ENCODE measurements at regions not wholly inside any gene's neighbourhood (a gene's known extent, or its start where the extent isn't known, plus 50 kb on each side); places are given as distances from the start of the nearest gene placed in this dataset.

DNA sequence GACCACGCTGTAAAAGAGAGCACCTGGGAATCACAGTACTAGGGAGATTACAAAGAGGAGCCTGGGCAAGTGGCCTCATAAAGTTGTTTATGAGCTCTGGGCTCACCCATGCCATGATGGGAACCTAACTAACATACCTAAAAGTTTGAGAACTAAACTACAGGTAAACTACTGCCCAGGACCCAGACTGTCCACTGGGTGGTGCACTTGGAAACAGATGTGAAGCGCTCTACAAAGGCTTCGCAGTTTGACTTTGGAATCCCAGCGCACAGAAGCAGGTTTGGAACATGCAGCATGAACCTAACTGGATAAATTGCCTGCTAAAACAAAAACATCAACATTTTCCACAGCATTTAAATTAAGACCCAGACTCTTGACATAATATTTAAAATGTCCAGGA is 418.6 kb downstream of the FAM181B start:
- DNase-seq (peak; percentile 19), ATAC-seq (no peak)
- no peaks in the 10 kb centered on the region for H3K27me3 Mint-ChIP-seq
- no peaks in the 10 kb centered on the region for H3K36me3 Mint-ChIP-seq (ENCODE audit: low read depth)
- H3K4me1 Mint-ChIP-seq (ENCODE audit: low read depth), result no peaks in the 10 kb centered on the region
- peaks cover 1% of the 10 kb centered on the region for H3K9me3 Mint-ChIP-seq
- intact Hi-C loops (cut with micrococcal nuclease), result no loop called here
- TF ChIP-seq, protein P1, sequence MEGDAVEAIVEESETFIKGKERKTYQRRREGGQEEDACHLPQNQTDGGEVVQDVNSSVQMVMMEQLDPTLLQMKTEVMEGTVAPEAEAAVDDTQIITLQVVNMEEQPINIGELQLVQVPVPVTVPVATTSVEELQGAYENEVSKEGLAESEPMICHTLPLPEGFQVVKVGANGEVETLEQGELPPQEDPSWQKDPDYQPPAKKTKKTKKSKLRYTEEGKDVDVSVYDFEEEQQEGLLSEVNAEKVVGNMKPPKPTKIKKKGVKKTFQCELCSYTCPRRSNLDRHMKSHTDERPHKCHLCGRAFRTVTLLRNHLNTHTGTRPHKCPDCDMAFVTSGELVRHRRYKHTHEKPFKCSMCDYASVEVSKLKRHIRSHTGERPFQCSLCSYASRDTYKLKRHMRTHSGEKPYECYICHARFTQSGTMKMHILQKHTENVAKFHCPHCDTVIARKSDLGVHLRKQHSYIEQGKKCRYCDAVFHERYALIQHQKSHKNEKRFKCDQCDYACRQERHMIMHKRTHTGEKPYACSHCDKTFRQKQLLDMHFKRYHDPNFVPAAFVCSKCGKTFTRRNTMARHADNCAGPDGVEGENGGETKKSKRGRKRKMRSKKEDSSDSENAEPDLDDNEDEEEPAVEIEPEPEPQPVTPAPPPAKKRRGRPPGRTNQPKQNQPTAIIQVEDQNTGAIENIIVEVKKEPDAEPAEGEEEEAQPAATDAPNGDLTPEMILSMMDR (IDR thresholded peaks at IDR 0.05), result no peak
- H3K27ac Mint-ChIP-seq, result no peak overlapping the region
- ChIA-PET CTCF (no interaction called here), POLR2A (no interaction called here)
- H3K4me3 Mint-ChIP-seq, result no peak overlapping the region

DNA sequence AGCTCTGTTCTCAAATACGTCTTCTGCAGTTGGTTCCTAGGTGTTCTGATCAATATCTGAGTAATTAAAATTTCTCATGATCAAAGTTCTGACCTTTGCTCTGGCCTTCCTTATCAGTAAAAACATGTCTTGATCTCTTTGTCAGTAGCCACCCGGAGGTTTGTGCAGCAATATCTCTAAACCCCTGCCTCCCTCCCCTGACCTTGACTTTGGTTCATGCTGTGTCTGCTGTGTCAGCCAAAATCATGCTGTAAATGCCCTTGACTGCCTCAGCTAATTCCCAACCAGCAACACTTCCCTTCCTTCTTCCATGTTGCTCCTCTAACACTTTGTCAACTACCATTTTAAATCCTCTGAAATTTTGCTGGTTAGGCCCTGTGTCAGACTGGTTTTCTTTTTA is 424.7 kb downstream of the FAM181B start:
- no peak for ATAC-seq

DNA sequence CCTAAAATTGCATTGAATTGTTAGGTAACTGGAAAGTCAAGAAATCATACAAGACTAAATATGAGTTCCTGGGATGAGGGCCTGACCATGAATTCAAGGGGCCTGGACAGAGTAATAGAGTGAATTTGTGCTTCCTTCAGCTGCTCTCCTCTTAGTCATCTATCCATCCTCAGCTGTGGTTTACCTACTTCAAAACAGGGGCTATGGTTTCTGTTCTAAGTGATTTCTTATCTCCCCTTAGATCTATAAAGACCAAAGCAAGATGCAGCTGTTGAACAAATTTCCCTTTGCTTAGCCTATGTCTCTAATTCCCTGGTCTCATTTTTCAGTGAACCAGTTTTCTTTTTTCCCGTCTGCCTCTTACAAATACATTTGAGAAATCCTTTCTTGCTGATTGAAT is 428.5 kb downstream of the FAM181B start:
- DNase-seq, result no peak
- TF ChIP-seq, protein P1 (IDR thresholded peaks at IDR 0.05), result no peak
- no peaks in the 10 kb centered on the region for H3K9me3 Mint-ChIP-seq
- H3K4me1 Mint-ChIP-seq (ENCODE audit: low read depth), result no peaks in the 10 kb centered on the region
- CTCF ChIA-PET, result no interaction called here
- POLR2A ChIA-PET, result no interaction called here
- no peaks in the 10 kb centered on the region for H3K36me3 Mint-ChIP-seq (ENCODE audit: low read depth)
- intact Hi-C loops (cut with micrococcal nuclease), result no loop called here
- no peak overlapping the region for H3K4me3 Mint-ChIP-seq
- ATAC-seq, result no peak
- H3K27me3 Mint-ChIP-seq, result no peaks in the 10 kb centered on the region
- H3K27ac Mint-ChIP-seq, result no peak overlapping the region

More for the DNA sequence above, 424.7 kb downstream of the FAM181B start:
- CTCF ChIA-PET, result no interaction called here
- TF ChIP-seq, protein P1 (IDR thresholded peaks at IDR 0.05), result no peak
- H3K9me3 Mint-ChIP-seq, result no peaks in the 10 kb centered on the region
- intact Hi-C loops (cut with micrococcal nuclease), result no loop called here
- H3K27me3 Mint-ChIP-seq, result no peaks in the 10 kb centered on the region
- H3K27ac Mint-ChIP-seq, result no peak overlapping the region
- H3K36me3 Mint-ChIP-seq (ENCODE audit: low read depth), result no peaks in the 10 kb centered on the region
- no peak overlapping the region for H3K4me3 Mint-ChIP-seq
- DNase-seq, result no peak
- no peaks in the 10 kb centered on the region for H3K4me1 Mint-ChIP-seq (ENCODE audit: low read depth)
- POLR2A ChIA-PET, result no interaction called here

DNA sequence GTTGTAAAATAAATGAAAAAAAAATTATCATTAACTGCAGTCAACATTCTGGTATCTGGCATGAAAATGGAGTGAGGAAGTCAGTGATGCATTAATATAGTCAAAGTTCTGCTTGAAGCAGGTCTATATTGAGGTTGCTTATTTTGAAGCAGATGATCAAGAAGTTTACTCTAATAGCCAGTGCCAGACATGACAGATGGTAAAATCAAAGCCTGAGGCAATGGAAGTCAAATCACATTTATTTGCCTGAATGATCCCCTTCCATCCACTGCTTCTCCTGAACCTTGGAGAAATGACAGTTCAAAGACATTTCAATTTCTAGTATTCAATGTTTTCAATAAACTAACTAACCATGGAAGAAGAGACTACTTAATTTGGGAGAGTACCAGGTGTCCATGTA is 430.0 kb downstream of the FAM181B start:
- ATAC-seq (no peak), DNase-seq (no peak)
- ChIA-PET POLR2A (no interaction called here), CTCF (no interaction called here)
- Mint-ChIP-seq H3K27me3 (no peaks in the 10 kb centered on the region), H3K36me3 (ENCODE audit: low read depth) (no peaks in the 10 kb centered on the region), H3K9me3 (no peaks in the 10 kb centered on the region), H3K4me1 (ENCODE audit: low read depth) (no peaks in the 10 kb centered on the region), H3K27ac (no peak overlapping the region), H3K4me3 (no peak overlapping the region)
- TF ChIP-seq, protein P1 (IDR thresholded peaks at IDR 0.05), result no peak
- intact Hi-C loops (cut with micrococcal nuclease), result no loop called here

DNA sequence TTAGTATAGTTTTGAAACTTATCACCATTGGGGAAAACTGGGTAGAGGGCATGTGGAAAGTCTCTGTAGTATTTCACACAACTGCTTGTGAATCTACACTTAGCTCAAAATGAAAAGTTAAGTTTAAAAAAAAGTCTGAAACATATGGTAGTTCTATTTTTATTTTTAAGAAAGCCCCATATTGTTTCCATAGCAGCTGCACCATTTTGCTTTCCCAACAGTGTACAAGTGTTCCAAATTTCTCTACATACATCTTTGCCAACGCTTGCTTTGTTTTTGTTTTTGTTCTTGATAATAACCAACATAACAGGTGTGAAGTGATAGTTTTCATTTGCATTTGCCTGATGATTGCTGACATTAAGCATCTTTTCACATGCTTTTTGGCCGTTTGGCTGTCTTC is 445.2 kb downstream of the FAM181B start:
- Mint-ChIP-seq H3K4me3 (no peak overlapping the region), H3K4me1 (ENCODE audit: low read depth) (no peaks in the 10 kb centered on the region), H3K27me3 (no peaks in the 10 kb centered on the region), H3K9me3 (peaks cover 3% of the 10 kb centered on the region), H3K27ac (no peak overlapping the region), H3K36me3 (ENCODE audit: low read depth) (no peaks in the 10 kb centered on the region)
- ATAC-seq (no peak), DNase-seq (no peak)
- TF ChIP-seq, protein P1 (IDR thresholded peaks at IDR 0.05), result no peak
- ChIA-PET POLR2A (no interaction called here), CTCF (no interaction called here)
- intact Hi-C loops (cut with micrococcal nuclease), result no loop called here
